ENCODE measurements at regions not wholly inside any gene's neighbourhood (a gene's known extent, or its start where the extent isn't known, plus 50 kb on each side); places are given as distances from the start of the nearest gene placed in this dataset.

DNA sequence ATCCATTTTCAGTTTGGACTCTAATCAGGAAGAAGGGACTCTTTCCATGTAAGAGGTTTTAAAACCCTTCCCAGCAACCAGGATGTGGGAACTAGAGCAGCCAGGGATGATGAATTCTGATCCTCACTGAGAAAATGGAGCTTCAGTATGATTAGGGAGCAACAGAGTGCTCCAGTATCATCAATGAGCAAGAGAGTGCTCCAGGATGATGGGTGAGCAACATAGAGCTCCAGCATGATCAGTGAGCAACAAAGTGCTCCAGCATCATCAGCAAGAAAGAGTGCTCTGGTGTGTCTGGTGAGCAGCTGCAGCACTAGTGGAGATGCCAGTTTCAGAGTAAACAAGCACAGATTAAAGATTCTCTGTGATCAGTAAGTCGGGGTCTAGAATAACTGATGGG is 106.4 kb upstream of the LPP start:
- Mint-ChIP-seq H3K4me1 (peaks cover 11% of the 10 kb centered on the region), H3K4me3 (no peak overlapping the region), H3K36me3 (ENCODE audit: low read depth) (no peaks in the 10 kb centered on the region), H3K27ac (no peak overlapping the region), H3K27me3 (ENCODE audit: low read depth) (peaks cover 8% of the 10 kb centered on the region), H3K9me3 (no peaks in the 10 kb centered on the region)
- TF ChIP-seq, protein P1, sequence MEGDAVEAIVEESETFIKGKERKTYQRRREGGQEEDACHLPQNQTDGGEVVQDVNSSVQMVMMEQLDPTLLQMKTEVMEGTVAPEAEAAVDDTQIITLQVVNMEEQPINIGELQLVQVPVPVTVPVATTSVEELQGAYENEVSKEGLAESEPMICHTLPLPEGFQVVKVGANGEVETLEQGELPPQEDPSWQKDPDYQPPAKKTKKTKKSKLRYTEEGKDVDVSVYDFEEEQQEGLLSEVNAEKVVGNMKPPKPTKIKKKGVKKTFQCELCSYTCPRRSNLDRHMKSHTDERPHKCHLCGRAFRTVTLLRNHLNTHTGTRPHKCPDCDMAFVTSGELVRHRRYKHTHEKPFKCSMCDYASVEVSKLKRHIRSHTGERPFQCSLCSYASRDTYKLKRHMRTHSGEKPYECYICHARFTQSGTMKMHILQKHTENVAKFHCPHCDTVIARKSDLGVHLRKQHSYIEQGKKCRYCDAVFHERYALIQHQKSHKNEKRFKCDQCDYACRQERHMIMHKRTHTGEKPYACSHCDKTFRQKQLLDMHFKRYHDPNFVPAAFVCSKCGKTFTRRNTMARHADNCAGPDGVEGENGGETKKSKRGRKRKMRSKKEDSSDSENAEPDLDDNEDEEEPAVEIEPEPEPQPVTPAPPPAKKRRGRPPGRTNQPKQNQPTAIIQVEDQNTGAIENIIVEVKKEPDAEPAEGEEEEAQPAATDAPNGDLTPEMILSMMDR (IDR thresholded peaks at IDR 0.05; ENCODE audit: unreplicated experiment in 3 of 3): no peak

DNA sequence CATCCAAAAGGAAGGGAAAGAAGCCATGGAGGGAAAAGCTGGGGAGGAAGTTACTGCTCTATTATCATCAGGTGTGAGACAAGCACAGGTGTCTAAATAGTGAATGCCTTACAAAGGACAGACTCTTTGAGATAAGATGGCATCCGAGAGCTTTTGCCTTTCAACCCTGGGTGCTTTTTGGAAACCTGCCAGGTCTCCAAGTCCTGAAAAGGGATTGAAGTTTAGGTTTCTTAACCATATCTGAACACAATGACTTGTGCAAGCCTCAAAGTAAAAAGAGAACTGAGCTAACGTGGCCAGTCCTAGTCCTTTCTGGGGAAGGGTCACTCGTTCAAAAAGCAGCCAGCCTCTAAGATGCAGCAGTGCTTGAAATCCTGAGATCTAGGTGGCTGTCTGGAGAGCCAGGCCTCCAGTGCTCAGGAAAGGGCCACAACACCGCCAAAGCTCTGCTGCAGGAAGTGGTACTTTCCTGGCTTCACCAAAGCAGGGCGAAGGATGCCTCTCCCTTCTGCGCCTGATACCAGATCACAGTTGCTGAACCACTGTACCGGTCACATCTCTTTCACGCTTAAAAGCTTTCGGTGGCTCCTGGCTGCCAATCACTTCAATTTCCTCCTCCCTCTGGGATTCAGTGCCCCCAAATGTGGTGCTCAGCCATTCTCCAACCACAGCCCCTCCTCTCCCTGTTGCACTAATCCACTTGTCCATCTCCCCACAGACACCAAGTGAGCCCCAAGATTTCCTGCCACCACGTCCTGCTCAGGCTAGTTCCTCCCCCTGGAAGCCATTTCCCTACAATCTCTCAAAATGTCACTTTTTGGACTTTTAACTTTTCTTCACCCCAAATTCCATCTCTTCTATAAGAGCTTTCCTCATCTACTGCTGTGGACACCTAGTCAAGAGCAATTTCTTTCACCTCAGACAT is 104.1 kb upstream of the LPP start:
- TF ChIP-seq, protein P1 (IDR thresholded peaks at IDR 0.05; ENCODE audit: unreplicated experiment in 3 of 3): no peak
- no peak overlapping the region for H3K4me3 Mint-ChIP-seq
- peak overlapping the region in 1 of 3 experiments; percentile 12 for H3K27ac Mint-ChIP-seq
- no peaks in the 10 kb centered on the region for H3K36me3 Mint-ChIP-seq (ENCODE audit: low read depth)
- H3K4me1 Mint-ChIP-seq: peaks cover 32% of the 10 kb centered on the region
- H3K9me3 Mint-ChIP-seq: no peaks in the 10 kb centered on the region
- H3K27me3 Mint-ChIP-seq (ENCODE audit: low read depth): peaks cover 8% of the 10 kb centered on the region

DNA sequence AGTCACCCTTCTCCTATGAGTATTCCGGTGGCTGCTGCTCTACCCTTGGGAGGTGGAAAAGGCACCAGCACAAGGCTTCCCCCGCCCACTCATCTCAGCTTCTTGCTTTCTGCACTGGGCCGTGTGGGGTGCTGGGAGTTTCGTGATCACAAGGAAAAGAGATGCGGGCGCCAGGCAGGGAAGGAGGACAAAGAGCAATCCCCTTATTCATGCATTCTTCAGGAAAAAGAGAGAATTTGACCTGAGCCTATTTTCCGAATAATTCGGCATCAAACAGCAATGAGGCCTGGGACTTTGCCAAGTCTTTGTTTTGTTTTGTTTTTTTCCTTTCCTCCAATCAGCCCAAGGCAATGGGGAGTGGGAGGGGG is 102.2 kb upstream of the LPP start:
- Mint-ChIP-seq H3K27me3 (ENCODE audit: low read depth) (peaks cover 8% of the 10 kb centered on the region), H3K4me1 (peaks cover 32% of the 10 kb centered on the region), H3K27ac (peak overlapping the region; percentile 56 to 80 (median 61)), H3K36me3 (ENCODE audit: low read depth) (no peaks in the 10 kb centered on the region), H3K9me3 (no peaks in the 10 kb centered on the region), H3K4me3 (no peak overlapping the region)
- TF ChIP-seq, protein P1 (IDR thresholded peaks at IDR 0.05; ENCODE audit: unreplicated experiment in 3 of 3): no peak

DNA sequence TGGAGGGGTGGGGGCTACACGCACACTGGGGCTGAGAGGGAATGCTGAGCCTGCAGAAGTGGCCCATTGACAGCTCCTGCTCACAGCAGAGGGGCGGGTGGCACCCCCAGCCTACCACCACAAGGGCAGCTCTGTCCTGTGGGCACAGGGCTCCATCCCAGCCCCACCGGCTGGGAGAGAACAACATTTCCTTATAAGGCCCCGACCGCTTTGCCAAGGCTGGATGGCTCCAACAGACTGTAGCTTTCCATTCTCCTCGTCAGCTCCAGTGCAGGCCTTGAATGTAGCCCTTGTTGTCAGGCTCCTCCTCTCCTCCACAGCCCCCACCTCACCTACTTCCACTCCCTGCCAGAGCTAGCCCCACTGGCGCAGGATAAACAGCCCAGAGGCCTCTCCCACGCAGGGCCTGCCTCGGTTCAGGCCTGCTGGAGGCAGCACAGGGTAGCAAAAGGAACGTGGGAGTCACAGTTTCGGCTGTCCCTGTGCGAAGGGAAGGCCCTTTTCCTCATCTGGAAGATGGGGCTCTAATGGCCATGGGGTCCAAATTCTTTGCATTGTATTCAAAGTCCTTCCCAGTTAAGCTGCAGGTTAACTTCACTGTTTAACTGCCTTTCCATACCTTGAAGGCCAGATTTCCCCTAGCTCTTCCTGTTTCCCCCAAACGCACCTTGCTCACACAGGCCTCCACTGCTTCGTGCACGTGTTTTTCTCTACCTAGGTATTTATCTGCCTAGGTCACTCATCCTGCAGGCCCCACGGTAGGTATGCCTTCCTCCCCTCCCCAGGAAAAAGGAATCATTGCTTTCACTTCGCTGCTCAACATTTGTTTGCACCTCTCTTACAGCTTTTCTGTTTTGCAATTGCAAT is 101.6 kb upstream of the LPP start:
- peak overlapping the region in 1 of 3 experiments; percentile 38 for H3K4me3 Mint-ChIP-seq
- H3K27ac Mint-ChIP-seq: peak overlapping the region; percentile 56 to 80 (median 61)
- H3K9me3 Mint-ChIP-seq: no peaks in the 10 kb centered on the region
- peaks cover 7% of the 10 kb centered on the region for H3K27me3 Mint-ChIP-seq (ENCODE audit: low read depth)
- H3K36me3 Mint-ChIP-seq (ENCODE audit: low read depth): no peaks in the 10 kb centered on the region
- H3K4me1 Mint-ChIP-seq: peaks cover 32% of the 10 kb centered on the region
- TF ChIP-seq, protein P1 (IDR thresholded peaks at IDR 0.05; ENCODE audit: unreplicated experiment in 3 of 3): peak; percentile 43 to 53 (median 48)

DNA sequence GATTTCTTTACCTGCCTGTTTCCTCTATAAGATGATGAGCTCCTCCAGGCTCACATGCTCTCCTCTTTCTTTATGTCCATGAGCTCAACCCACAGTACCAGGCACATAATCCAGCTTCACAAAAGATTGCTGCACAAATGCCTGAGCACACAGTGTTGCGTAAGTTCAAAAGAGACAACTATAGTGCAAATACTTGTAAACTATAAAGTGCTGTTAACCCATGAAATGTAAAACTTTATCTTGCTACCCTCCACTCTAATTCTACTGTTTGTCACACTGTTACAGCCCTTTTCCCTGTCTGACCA is 101.0 kb upstream of the LPP start:
- H3K36me3 Mint-ChIP-seq (ENCODE audit: low read depth): no peaks in the 10 kb centered on the region
- peaks cover 3% of the 10 kb centered on the region for H3K27me3 Mint-ChIP-seq (ENCODE audit: low read depth)

More for the DNA sequence above, 101.0 kb upstream of the LPP start:
- TF ChIP-seq, protein P1 (IDR thresholded peaks at IDR 0.05; ENCODE audit: unreplicated experiment in 3 of 3): no peak
- peaks cover 32% of the 10 kb centered on the region for H3K4me1 Mint-ChIP-seq
- no peak overlapping the region for H3K4me3 Mint-ChIP-seq
- H3K27ac Mint-ChIP-seq: peak overlapping the region; percentile 56 to 80 (median 61)
- H3K9me3 Mint-ChIP-seq: no peaks in the 10 kb centered on the region

Measured in nephron (organoid).